GM13977 (cell line): ENCODE measurements at regions not wholly inside any gene's neighbourhood (a gene's known extent, or its start where the extent isn't known, plus 50 kb on each side); places are given as distances from the start of the nearest gene placed in this dataset.

ENCODE experiments used
- DNase-seq: peaks from one replicate; pipeline ENCODE4 v3.0.0; 2012; ENCODE audit warnings: low spot score
- in situ Hi-C: fragments of 300-500 bp; cut with MboI; formaldehyde crosslinking; loops from one replicate; pipeline ENCODE4 v1.12.0; 2022; ENCODE audit warnings: low sequenced_read_pairs, low pct_unique_long_range_greater_than_20kb, mixed read lengths, inconsistent platforms; ENCODE audit not compliant: unreplicated experiment
- TF ChIP-seq, protein P1 (sequence below): IDR thresholded peaks from 2 replicates; pipeline ENCODE4 v1.5.1; 2012; ENCODE audit warnings: mild to moderate bottlenecking, control low read depth; ENCODE audit not compliant: insufficient read depth; ENCODE audit errors: extremely low read depth, missing control alignments

DNA sequence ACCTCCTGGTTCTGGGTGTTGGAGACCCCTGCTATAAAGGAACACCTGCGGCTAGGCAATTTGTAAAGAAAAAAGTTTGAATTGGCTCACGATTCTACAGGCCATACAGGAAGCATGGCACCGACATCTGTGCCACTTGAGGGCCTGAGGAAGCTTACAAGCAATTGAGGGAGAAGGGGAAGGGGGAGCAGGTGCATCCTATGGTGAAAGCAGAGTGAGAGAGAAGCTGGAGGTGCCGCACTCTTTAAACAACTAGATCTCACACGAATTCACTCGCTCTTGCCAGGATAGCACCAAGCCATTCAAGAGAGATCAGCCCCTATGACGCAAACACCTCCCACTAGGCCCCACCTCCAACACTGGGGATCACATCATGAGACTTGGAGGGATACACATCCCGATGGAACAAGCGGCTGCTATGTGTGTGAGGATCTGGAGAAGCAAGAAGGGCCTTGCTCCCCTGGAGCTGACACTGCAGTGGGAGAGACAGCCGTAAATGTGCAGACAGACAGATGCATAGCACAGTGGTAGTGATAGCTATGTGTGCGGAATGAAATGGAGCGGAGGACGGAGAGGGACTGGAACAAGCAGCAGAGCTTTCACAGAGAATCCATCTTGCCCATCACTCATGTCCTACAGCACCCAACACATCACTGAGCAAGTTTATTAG lies 60.7 kb upstream of the HELT start:
- TF ChIP-seq, protein P1, sequence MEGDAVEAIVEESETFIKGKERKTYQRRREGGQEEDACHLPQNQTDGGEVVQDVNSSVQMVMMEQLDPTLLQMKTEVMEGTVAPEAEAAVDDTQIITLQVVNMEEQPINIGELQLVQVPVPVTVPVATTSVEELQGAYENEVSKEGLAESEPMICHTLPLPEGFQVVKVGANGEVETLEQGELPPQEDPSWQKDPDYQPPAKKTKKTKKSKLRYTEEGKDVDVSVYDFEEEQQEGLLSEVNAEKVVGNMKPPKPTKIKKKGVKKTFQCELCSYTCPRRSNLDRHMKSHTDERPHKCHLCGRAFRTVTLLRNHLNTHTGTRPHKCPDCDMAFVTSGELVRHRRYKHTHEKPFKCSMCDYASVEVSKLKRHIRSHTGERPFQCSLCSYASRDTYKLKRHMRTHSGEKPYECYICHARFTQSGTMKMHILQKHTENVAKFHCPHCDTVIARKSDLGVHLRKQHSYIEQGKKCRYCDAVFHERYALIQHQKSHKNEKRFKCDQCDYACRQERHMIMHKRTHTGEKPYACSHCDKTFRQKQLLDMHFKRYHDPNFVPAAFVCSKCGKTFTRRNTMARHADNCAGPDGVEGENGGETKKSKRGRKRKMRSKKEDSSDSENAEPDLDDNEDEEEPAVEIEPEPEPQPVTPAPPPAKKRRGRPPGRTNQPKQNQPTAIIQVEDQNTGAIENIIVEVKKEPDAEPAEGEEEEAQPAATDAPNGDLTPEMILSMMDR, result no peak
- in situ Hi-C loops, result no loop called here
- no peak for DNase-seq

DNA sequence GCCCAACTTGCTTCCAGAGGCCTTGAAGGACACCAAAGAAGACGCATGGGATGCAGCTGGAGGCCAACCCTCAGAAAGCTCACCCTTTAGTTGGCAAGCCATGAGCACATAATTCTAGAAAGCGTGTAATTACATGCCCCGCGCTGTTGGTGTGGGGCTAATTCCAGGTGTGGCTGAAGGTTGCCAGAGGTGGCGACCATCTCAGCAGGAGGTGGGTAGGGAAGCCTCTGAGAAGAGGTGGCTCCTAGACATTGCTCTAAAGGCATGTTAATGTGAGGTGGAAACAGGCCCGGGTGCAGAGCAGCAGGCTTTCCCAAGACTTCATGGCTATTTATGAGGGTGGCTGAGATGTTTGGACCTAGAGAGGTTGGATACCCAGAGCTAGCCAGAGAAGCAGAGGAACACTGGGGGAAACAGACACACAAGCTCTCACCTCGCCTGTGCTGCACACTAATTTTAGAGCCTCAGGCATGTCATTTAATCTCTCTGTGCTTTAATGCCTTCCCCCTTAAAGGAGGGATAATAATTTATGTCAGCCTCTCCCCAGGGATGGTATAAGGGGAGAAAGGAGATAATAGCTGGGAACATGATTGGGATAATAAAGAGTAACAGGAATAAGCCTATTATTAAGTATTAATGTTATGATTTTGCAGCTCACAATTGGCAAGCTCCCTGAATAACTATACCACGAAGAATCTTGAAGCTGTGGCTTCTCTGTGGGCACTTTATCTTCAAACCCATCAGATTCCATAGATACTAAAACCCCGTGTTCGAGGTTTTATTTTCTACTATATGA lies 60.0 kb upstream of the HELT start:
- TF ChIP-seq, protein P1, result no peak
- in situ Hi-C loops, result no loop called here
- DNase-seq, result no peak

DNA sequence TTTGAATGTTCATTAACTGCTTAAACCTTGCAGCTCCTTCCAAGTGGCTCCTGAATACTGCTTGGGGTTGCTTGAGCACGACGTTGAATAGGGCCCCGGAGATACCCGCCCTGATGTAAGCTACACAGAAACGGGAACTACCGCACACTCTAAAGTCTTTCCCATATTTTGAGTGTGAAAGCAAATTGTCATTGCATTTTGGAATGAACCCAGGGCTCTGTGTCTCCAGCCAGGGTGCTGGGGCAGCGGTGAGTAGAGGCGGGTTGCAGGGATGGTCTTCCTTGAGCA lies 59.4 kb upstream of the HELT start:
- DNase-seq, result no peak
- TF ChIP-seq, protein P1, result no peak
- in situ Hi-C loops, result no loop called here

DNA sequence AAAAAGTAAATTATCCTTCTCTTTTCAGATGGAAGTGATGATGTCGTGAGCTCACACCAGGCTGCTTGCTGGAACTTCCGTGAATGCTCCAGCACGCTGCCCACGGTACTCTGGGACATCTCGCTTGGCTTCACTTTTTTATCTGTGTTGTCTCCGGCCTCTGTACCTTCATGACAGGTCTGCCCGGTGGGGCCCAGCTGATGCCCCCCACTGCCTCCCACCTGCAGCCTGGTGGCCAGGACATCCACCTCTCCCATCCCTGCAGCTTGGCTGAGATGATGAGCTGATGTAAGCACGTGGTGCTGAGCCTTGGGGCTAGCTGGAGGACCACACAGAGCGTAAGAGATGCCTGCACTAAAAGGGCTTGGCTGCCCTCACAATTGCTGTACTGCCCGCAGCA lies 59.0 kb upstream of the HELT start:
- in situ Hi-C loops, result no loop called here
- no peak for DNase-seq
- TF ChIP-seq, protein P1, result no peak

DNA sequence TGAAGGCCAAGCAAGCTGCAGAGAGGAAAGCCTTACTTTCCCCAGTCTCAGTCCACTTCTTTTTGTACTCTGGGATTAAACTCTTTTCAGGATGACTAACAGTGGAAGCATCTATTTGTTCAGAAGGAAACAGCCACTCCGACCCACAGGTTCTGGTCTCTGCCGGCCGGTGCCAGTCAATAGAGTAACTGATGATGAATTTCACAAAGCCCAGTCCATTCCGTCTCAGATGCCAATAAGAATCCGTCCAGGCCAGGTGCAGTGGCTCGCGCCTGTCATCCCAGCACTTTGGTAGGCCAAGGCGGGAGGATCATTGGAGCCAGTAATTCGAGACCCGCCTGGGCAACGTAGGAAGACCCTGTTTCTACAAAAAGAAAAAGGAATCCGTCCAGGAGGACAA lies 58.5 kb upstream of the HELT start:
- TF ChIP-seq, protein P1, result no peak
- DNase-seq, result no peak
- in situ Hi-C loops, result no loop called here

DNA sequence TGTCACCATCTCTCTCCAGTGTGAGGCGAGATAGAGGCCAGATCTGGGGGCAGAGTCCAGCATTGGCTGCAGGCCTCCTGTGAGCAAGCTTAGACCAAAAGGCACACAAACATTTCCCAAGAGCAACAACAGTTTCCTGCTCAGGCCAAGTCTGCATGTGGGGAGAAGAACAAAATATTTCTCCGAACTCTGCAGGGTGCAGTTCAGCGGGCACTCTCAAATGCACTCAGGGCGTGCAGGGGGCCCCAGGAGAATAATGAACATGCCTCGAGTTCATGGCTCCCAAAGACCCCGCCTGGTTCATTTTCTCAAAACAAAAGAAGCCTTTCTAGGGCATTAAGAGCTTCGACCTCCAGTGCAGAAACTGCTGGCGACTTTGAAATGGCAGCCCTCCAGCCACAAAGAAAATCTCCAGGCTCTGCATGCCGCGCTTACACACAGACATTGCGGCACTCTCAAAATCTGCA lies 57.8 kb upstream of the HELT start:
- TF ChIP-seq, protein P1, result no peak
- DNase-seq, result no peak
- in situ Hi-C loops, result no loop called here

DNA sequence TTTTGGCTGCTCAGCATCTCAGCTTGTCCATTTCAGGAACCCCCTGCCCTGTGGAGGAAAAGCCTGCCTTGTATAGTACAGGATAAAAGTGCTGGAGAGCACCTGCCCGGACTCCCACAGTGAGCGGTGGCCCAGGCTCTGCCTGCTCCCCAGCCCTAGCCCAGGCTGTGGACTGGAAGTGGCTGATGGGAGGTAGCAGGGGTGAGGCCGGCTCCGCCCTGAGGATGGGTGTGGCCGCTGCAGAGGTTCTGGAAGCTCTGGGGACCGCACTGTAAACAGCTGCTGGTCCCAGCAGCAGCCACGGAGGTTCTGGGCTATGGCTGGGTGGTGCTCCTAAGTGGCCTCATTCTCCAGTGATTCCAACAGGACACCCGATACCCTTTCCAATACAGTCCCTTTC lies 56.6 kb upstream of the HELT start:
- TF ChIP-seq, protein P1, result no peak
- DNase-seq, result no peak
- in situ Hi-C loops, result no loop called here
